KMS-11 (cell line): ENCODE measurements at regions not wholly inside any gene's neighbourhood (a gene's known extent, or its start where the extent isn't known, plus 50 kb on each side); places are given as distances from the start of the nearest gene placed in this dataset.

Experiments
- H2AFZ ChIP-seq: fragments of 200-600 bp; sonication (generic); 2 replicates; pipeline ENCODE4 v1.6.1; 2016; ENCODE audit warnings: antibody characterized with exemption, mixed run types, low read depth
- H3K27ac ChIP-seq: fragments of 200-600 bp; sonication (generic); 2 replicates; pipeline ENCODE4 v1.6.1; 2016; ENCODE audit warnings: mild to moderate bottlenecking, mixed run types
- H3K27me3 ChIP-seq: fragments of 200-600 bp; sonication (generic); 2 replicates; pipeline ENCODE4 v1.6.1; 2017; ENCODE audit warnings: mild to moderate bottlenecking, low read depth, mixed run types, moderate library complexity; ENCODE audit not compliant: insufficient read depth
- H3K36me3 ChIP-seq: fragments of 200-600 bp; sonication (generic); 2 replicates; pipeline ENCODE4 v1.6.1; 2017; ENCODE audit warnings: mild to moderate bottlenecking, mixed run types; ENCODE audit not compliant: insufficient read depth
- H3K4me1 ChIP-seq: fragments of 200-600 bp; sonication (generic); 2 replicates; pipeline ENCODE4 v1.6.1; 2016; ENCODE audit warnings: mild to moderate bottlenecking, low read depth, mixed run types; ENCODE audit not compliant: poor library complexity, severe bottlenecking
- H3K4me2 ChIP-seq: fragments of 200-600 bp; sonication (generic); 2 replicates; pipeline ENCODE4 v1.7.0; 2016; ENCODE audit warnings: mild to moderate bottlenecking, mixed run types
- H3K4me3 ChIP-seq: fragments of 200-600 bp; sonication (generic); IDR thresholded peaks from 2 replicates; pipeline ENCODE4 v1.6.1; 2017; ENCODE audit warnings: low read depth, low read length, mixed read lengths; ENCODE audit not compliant: insufficient read depth
- H3K79me2 ChIP-seq: fragments of 200-600 bp; sonication (generic); 2 replicates; pipeline ENCODE4 v1.6.1; 2016; ENCODE audit warnings: low read depth, mixed run types; ENCODE audit not compliant: insufficient read depth
- H3K9ac ChIP-seq: fragments of 200-600 bp; sonication (generic); 2 replicates; pipeline ENCODE4 v1.6.1; 2016; ENCODE audit warnings: mild to moderate bottlenecking, mixed run types
- H4K20me1 ChIP-seq: fragments of 200-600 bp; sonication (generic); 2 replicates; pipeline ENCODE4 v1.6.1; 2016; ENCODE audit warnings: mild to moderate bottlenecking, mixed run types; ENCODE audit not compliant: insufficient read depth
- CTCF ChIP-seq: fragments of 200-600 bp; sonication (generic); conservative IDR thresholded peaks from 2 replicates; pipeline ENCODE4 v1.6.1; 2017; ENCODE audit warnings: low read depth, mild to moderate bottlenecking, antibody characterized with exemption, low read length, moderate library complexity, mixed read lengths

GRCh38 chr21:31545036-31545435, 114.5 kb upstream of the SOD1 start:
- no peak overlapping the region for H3K9ac ChIP-seq
- H3K79me2 ChIP-seq = no peaks in the 10 kb centered on the region
- H3K4me3 ChIP-seq = no peak overlapping the region
- no peaks in the 10 kb centered on the region for H3K36me3 ChIP-seq
- no peaks in the 10 kb centered on the region for H4K20me1 ChIP-seq
- no peaks in the 10 kb centered on the region for H3K4me1 ChIP-seq
- no peak overlapping the region for H3K4me2 ChIP-seq
- H3K27ac ChIP-seq = no peak overlapping the region
- H2AFZ ChIP-seq = no peak overlapping the region
- H3K27me3 ChIP-seq = no peaks in the 10 kb centered on the region
- no peak for TF ChIP-seq CTCF

- Histone ChIP-seq H3K4me2 (no peak overlapping the region), H3K27me3 (no peaks in the 10 kb centered on the region), H4K20me1 (no peaks in the 10 kb centered on the region), H3K27ac (no peak overlapping the region), H3K4me1 (no peaks in the 10 kb centered on the region), H3K79me2 (no peaks in the 10 kb centered on the region), H3K36me3 (no peaks in the 10 kb centered on the region), H2AFZ (no peak overlapping the region), H3K9ac (no peak overlapping the region), H3K4me3 (no peak overlapping the region)
- no peak for TF ChIP-seq CTCF
Observed at GRCh38 chr21:31543191-31543590, 116.3 kb upstream of the SOD1 start.

- TF ChIP-seq CTCF = no peak
- no peak overlapping the region for H3K4me2 ChIP-seq
- no peak overlapping the region for H3K9ac ChIP-seq
- H3K79me2 ChIP-seq = no peaks in the 10 kb centered on the region
- H3K4me1 ChIP-seq = no peaks in the 10 kb centered on the region
- no peaks in the 10 kb centered on the region for H4K20me1 ChIP-seq
- H2AFZ ChIP-seq = no peak overlapping the region
- H3K36me3 ChIP-seq = no peaks in the 10 kb centered on the region
- no peak overlapping the region for H3K4me3 ChIP-seq
- H3K27me3 ChIP-seq = no peaks in the 10 kb centered on the region
- no peak overlapping the region for H3K27ac ChIP-seq
Observed at GRCh38 chr21:31538816-31539215, 120.7 kb upstream of the SOD1 start.

GRCh38 chr21:31537872-31538576, 121.5 kb upstream of the SOD1 start:
- no peak overlapping the region for H3K4me3 ChIP-seq

More at GRCh38 chr21:31537872-31538576, 121.5 kb upstream of the SOD1 start:
- H3K79me2 ChIP-seq = no peaks in the 10 kb centered on the region
- H3K27me3 ChIP-seq = no peaks in the 10 kb centered on the region
- H3K9ac ChIP-seq = no peak overlapping the region
- H3K36me3 ChIP-seq = no peaks in the 10 kb centered on the region
- no peaks in the 10 kb centered on the region for H4K20me1 ChIP-seq
- H2AFZ ChIP-seq = no peak overlapping the region
- no peaks in the 10 kb centered on the region for H3K4me1 ChIP-seq
- no peak overlapping the region for H3K27ac ChIP-seq
- TF ChIP-seq CTCF = no peak; the same call in 1 of the 2 replicates
- no peak overlapping the region for H3K4me2 ChIP-seq
